Bone marrow (tissue), 2 donors: ENCODE measurements at regions not wholly inside any gene's neighbourhood (a gene's known extent, or its start where the extent isn't known, plus 50 kb on each side); places are given as distances from the start of the nearest gene placed in this dataset.
"Not testable (repeated sequence)": the region's sequence is repeated elsewhere in the genome, so short reads cannot be mapped to it uniquely, and the experiment has no call there.

ENCODE experiments used
- DNase-seq, 2 donors: peaks; one replicate each; lab custom pipeline; 2025; lab: John Stamatoyannopoulos, UW

DNA sequence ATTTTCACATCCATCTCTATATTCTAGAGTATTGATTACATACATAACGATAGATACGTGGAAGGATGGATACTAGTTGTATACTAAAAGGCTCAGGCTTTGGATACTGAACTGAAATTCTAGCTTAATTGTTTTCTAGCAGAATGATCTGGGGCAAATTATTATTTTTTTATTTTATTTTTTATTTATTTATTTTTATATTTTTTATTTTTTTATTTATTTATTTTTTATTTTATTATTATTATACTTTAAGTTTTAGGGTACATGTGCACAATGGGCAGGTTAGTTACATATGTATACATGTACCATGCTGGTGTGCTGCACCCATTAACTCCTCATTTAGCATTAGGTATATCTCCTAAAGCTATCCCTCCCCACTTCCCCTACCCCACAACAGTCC is 432.6 kb upstream of the GRM7 start:
- DNase-seq, result not testable (repeated sequence)

DNA sequence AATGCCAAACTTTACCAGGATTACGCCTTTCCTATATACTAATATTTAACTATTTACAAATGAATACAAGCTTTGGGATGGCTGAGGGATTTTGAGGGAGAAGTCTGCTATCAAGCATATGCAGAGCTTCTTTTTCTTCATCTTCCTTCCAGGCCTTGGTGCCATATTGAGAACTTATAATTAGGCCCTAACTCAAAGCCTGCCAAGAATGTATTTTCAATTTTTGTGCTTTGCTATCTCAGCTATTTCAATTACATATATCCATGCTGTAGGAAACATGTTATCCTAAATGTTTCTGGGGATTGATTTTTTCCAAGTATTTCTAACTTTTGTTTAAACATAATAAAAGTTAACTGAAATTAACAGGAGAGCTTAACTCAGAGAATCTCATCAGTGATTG is 425.0 kb upstream of the GRM7 start:
- no peak for DNase-seq

DNA sequence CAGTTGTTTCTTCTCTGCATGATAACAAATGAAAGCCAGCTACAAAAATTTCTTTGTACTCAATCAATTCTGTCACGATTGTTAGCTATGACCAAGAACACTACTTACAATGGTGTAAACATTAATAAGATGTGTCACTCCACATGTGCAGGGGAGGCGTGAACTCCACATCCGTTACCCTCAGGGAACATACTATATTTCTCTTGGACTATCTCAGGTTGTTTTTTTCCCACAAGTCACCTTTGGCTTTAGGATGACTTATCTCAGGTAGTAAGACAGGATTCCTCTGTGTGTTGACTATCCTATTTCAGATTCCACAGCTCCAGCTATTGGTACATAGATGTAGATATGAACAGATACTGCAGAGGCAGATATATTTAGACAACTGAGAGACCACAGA is 423.3 kb upstream of the GRM7 start:
- no peak for DNase-seq

DNA sequence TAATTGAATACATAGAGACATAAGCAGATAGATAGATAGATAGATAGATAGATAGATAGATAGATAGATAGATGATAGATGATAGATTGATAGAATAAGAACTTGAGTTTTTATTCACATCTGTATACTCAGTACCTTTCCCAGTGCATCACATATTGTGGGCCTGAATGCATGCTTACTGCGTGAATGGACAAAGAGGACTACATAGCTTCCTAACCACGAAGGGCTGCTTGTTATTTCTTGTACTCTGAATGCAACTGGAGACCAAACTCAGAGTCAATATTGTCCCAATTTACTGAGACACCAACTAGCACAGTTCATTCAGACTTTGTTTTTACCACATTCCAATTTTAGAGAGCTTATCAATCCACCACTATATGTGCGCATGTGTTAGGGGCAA is 422.9 kb upstream of the GRM7 start:
- no peak for DNase-seq

DNA sequence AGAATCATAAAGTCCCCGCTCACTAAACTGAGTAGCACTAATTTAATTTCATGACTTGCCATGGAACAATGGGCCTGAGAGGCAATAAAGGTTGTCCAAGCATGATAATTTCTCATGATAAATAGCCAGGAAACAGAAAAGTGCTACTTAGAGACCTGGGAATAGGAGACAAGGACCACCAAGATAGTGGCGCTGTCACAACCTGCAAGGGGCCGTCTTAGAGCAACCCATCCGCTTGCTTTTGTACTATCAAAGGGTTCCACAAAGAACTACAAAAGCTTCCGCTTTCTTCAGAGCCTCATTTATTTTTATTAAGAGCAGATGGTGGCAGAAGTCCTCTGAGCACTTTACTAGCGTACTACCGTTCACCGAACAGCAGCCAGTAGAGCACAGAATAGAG is 421.7 kb upstream of the GRM7 start:
- DNase-seq, result no peak

DNA sequence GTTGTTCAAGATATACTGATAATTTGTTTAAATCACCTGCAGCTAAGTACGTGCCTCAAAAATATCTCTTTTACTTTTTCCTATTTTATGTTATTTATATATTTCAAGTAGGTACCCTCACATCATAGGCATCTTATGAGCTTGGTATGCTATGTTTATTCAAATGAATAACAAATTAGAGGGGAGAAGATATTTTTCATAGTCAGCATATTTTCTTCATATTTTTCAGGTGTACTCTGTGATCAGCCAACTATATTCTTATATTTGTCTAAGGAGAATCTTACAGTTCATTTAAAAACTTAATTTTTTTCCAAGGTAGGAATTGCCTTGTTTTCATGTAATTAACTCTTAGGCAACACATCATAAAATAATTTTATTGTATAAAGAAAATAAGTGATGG is 421.1 kb upstream of the GRM7 start:
- DNase-seq, result no peak

DNA sequence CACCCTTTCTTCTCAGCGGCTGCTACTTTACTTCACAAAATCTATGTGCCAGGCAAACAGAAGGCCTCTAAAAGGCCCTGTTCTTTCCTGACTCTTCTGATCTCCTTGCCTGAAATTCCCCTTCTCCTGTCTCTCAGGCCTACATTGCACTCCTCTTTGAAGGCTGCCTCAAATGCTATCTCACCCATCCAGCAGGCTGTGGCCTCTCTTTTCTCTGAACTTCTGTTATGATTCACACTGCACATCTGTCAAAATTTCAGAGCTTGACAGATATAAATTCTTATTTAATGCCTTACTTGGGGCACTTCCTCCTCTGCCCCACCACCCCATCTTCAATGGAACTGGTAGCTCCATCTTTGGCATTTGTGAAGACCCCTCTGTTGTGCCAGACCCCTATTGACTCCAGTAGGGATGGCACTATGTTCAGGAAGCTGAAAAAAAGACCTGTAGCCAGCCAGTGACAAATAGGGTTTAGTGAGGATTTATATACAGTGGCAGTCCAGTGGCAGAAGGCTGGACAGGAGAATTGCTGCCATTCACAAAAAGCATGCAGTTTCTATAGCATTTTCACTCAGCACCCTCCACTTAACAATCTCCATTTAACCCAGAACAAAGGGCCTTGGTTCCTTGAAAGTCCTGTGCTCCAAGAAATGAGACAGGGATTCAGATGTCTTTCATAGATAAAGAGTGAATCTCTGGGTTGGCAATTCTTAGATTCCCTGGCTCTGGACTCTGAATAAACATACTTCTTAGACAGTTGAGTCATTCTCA is 415.8 kb upstream of the GRM7 start:
- no peak for DNase-seq

DNA sequence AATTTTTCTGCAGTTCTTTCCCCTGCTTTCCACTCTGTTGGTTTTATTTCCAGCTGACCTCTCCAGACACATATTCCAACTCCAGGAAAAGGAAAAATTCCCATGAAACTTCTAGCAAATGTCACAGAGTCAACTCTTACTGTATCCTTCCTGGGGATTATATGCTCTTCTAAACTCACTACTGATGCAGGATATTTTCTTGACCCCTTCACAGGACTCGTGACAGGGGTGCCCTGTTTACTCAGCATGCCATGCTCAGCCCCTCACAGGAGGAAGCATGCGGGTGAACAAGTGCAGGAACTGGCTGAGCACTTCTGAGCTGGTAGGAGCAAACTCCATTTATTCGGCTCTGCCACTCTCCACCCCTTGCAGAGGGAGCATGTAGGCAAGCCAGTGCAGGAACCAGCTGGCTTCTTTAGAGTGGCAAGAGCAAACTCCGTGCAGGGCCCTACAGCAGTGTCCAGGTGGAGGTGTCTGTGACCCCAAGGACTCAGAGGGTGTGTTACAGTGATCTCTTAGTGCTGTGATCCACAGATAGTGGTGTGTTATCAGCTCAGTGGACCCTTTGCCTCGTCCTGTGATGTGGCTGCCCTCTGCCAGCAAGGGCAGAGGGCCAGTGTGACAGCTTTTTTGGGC is 413.6 kb upstream of the GRM7 start:
- no peak for DNase-seq

DNA sequence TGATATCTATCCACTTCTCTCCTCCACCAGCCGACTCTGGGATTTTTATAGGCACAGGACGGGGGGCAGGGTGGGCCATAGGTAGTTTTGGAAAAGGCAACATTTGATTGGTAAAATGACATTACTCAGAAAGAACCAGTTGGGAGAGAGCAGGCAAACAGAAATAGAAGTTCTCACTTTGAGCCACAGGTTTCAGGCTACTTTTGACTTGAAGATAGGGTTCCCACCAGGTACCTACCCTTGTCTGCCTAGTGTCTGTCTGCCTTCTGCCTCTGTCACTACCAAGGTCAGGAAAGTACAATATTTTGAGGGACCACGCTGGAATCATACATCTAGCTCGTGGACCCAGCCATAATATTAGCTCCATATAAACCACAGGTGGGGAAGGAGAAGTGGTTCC is 412.9 kb upstream of the GRM7 start:
- DNase-seq, result no peak

DNA sequence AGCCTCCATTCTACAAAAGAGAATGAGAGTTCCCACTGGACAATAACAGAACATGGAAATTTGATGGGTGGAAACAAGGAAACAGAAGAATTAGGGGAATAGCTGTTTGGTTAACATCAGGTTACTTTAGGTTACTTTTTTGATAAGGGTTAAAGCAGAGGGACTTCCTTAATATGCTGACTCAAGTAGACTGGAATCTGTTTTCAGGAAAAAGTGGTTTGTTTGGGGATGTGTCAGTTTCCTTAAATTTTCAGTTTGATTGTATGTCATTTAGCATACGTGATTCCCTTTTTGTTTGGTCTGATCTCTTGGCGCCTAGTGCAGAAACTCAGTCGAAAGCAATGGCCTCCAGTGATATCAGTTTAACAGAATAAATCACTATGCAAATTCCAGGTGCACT is 411.8 kb upstream of the GRM7 start:
- DNase-seq, result no peak

DNA sequence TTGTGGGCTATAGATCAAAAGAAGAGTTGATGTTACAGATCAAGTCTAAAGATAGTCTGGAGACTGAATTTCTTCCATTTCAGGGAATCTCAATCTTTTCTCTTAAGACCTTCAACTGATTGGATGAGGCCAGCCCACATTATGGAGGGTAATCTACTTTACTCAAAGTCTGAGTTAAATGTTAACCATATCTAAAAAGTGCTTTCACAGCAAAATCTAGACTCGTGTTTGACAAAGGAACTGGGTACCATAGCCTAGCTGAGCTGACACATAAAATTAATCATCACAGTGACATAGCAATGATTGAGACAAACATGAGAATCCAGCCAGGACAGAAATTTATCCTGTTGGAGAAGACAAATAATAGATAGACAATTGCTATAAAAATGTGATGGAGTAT is 407.9 kb upstream of the GRM7 start:
- DNase-seq, result no peak

DNA sequence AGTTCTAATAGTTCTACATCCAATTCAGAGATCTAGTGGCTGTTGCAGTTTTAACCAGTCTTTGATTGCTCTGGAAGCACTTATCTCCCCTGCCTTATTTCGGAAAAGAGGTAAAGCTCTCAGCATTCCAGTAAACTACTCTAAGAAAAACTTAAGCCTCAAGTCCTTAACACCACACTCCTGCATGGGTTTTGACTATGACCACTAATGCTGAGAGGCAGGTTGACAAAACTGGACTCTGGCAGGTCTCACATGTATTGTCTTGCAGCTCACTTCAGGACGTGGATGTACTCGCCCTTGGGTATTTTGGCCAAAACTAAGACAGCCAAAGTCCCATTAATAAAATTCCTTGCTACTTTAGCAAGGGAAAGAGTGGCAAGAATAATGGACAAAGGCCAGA is 405.9 kb upstream of the GRM7 start:
- DNase-seq, result no peak

DNA sequence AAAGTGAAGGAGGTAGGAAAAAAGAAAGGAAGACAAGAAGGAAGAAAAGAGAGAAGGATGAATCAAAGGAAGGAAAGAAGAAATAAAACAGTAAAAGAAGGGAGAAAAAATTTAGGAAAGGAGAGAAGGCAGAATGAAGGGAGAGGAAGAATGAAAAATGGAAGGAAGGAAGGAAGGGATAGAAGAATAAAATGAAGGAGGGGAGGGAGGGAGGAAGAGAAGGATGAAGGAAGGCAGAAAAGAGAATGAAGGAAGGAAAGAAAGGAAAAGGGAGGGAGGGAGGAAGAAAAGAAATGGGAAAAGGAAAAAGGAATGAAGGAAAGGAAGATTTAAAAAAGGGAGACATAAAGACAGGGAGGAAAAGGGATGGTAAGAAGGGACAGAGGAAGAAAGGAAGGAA is 393.7 kb upstream of the GRM7 start:
- DNase-seq, result no peak

DNA sequence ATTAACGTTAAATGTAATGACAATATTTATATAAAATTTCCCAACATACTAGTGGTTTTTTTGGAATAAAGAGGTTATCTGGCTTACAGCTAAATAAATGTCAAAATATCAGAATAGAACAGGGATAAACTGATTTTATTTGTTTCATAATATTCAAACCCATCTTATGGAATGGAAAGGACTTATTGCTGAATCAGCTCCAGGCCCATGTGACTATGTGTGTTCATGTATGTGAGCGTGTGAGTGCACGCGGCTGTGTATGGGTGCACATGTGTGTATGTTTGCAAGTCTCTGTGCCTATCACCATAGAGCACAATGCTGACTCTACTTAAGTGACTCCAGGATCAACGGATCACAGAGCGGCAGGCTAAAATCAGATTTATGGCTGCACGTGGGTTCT is 392.3 kb upstream of the GRM7 start:
- DNase-seq, result no peak

DNA sequence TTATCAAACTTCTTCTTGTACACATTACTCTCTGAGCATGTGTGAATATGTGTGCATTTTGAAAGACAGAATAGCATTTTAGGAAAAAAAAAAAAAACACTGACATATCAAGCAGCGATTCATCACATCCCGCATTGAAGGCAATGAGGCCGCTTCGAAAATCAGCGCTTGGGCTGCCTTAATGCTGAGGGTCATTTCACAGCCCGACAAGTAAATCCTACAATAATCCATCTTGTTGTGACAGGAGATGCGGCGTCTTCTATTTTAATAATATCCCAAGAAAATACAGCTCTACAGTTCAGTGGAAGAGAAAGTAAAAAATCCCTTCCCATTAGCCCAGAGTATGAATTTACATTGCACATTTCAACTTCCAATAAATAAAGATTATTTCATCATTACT is 389.2 kb upstream of the GRM7 start:
- DNase-seq, result no peak

DNA sequence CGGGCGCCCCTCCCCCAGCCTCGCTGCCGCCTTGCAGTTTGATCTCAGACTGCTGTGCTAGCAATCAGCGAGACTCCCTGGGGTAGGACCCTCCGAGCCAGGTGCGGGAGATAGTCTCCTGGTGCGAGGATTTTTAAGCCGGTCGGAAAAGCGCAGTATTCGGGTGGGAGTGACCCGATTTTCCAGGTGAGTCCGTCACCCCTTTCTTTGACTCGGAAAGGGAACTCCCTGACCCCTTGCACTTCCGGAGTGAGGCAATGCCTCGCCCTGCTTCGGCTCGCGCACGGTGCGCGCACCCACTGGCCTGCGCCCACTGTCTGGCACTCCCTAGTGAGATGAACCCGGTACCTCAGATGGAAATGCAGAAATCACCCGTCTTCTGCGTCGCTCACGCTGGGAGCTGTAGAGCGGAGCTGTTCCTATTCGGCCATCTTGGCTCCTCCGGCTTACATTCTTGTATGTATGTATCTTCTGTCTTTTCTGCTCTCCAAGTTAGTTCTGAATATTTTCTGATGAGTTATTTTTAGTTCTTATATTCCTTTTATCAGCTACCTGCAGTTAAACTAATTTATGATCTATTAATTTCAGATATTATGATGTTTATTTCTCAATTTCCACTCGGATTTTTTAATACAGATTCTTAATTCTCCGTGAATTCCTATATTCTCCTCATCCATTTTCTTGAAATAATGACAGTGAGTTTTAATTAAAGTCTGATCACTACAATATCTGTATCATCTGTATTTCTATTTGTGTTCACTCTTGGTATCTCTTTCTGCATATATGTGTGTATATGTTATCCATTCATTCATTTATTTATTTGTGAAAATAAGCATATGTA is 370.2 kb upstream of the GRM7 start:
- DNase-seq, result not testable (repeated sequence)

DNA sequence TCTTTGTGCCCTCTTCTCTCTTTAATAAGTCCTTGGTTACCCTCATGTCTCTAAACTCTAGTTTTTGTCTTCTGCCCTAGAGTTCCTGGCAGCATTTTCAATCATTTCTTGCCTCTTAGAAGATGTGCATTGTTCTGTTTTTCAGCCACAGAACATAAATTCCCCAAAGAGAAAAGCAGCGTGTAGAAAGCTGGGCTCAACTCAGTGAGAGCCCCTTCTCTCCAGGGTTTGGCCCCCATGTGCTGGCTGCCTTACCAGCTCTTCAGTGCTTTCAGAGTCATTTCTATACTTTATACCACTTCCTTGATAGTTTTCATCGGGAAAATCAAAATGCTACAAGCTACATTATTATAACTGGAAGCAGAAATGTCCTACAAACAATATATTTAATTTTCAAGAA is 369.1 kb upstream of the GRM7 start:
- no peak for DNase-seq

DNA sequence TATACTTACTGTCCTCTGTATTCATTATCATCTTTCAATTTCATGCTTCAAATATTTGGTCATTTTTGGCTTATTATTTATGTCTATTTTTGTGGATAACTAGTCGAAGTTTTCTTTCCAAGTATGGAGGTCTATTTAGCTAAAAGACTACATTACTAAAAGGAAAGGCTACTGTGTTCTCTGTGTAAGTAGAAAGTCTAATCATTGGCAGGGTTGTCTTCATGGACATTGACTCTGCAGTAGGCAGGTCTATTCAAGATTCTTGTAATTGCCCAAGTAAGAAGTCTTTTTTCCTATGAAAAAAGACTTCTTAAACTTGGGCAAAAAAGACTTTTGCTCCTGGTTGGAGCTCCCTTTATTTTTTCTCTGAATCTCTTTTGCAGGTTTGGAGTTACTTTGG is 368.6 kb upstream of the GRM7 start:
- no peak for DNase-seq

DNA sequence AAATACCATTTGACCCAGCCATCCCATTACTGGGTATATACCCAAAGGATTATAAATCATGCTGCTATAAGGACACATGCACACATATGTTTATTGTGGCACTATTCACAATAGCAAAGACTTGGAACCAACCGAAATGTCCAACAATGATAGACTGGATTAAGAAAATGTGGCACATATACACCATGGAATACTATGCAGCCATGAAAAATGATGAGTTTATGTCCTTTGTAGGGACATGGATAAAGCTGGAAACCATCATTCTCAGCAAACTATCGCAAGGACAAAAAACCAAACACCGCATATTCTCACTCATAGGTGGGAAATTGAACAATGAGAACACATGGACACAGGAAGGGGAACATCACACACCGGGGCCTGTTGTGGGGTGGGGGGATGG is 362.0 kb upstream of the GRM7 start:
- not testable (repeated sequence) for DNase-seq

DNA sequence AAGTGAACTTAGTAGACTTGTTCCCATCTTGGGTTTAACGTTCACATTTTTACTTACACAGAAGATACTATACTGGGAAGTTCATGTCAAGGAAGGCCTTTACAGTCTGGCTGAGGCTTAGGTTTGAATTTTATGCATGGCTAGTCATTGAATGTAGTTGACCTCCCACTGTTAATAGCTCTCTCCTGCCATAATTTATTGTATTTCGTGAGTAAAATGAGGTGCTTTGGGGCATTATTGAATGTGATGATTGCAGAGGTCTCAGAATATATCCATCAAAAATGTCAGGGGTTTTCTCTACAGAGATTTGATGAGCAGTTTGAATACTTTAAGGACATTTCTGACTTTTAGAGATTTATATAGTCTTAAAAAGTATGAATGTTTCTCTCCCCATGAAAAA is 356.6 kb upstream of the GRM7 start:
- no peak for DNase-seq

DNA sequence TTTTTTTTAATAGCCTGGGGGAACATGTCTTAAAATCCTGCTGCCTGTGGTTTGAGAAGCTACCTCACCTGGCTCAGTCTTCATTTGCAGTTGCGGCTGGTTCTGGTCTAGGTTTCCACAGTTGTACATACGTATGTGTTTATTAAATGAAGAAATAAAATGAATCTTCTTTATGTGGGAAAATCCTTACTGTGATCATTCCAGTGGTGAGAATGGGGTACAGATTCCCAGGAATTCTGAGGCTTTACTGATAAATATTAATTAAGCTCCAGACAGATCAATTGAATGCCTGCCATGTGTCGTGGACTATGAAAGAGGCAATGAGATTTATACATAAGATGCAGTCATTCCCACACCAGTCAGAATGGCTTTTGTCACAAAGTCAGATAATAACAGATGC is 356.1 kb upstream of the GRM7 start:
- no peak for DNase-seq

DNA sequence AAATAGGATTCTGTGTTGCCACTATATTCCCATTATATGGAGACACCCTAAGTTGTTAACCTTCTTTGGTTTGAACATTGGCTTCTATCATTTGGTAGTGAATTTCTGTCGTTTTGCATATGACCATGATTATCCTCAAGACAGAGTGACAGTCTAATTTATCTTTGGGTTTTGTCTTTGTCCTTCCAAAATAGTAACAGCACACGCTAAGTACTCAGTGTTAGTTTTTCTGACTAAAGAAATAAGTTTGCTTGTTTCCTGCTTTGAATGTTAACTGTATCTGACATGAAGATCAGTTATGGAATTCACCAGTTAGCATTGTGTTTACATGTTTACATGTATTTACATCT is 352.5 kb upstream of the GRM7 start:
- no peak for DNase-seq

DNA sequence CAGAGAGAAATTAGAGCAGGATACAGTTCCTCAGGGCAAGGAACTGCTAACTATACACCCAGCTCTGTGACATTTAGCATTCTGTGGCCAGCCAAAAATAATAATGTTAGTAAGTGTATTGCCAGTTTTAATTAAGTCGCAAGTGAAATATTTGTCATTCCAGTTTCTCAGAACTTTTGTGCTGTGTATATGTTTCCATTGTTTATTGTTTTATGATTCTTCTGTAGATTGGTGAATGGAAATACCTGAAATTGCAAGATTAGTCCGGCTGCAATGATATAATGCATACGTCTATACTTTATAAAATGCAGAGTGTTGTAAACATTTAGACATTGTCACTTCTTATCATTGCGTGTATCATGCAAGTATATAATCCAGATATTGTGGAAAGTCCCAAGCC is 351.3 kb upstream of the GRM7 start:
- DNase-seq, result no peak
